ENCODE measurements at regions not wholly inside any gene's neighbourhood (a gene's known extent, or its start where the extent isn't known, plus 50 kb on each side); places are given as distances from the start of the nearest gene placed in this dataset.

DNA sequence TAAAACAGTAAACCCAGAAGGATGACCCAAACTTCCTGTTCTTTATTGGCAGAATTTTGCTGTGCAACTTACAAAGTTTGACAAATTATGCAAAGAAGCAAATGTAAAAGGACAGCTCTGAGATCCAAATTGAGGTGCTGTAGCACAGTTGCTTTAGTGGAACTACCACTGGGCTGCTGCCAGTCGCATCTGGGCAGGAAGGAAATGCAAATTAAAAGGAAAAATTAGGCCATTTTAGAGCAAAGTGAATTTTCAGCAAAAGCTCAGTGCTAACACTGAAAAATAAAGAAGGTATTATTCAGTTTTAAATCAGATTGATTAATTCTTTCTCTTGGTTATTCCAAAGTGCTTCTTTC is 104.5 kb downstream of the ZMAT3 start:
- no peak overlapping the region for H3K4me3 ChIP-seq (ENCODE audit: low read depth, low read length)
- ChIA-PET POLR2A (no interaction called here), CTCF (interaction anchor here (1.0 to 2.4 kb wide), 11 partner anchors 10 to 534 kb away, joined by 3 to 14 read pairs (median 5); no protein-coding TSS in a partner anchor)
- H3K36me3 ChIP-seq (ENCODE audit: control insufficient read depth, insufficient read depth, low read length), result no peaks in the 10 kb centered on the region
- no peak for DNase-seq (ENCODE audit: low read depth)
- no peaks in the 10 kb centered on the region for H3K27me3 ChIP-seq (ENCODE audit: control insufficient read depth, insufficient read depth, low read length)
- TF ChIP-seq CTCF (IDR thresholded peaks at IDR 0.05; ENCODE audit: insufficient read depth, low read depth, low read length), result no peak

DNA sequence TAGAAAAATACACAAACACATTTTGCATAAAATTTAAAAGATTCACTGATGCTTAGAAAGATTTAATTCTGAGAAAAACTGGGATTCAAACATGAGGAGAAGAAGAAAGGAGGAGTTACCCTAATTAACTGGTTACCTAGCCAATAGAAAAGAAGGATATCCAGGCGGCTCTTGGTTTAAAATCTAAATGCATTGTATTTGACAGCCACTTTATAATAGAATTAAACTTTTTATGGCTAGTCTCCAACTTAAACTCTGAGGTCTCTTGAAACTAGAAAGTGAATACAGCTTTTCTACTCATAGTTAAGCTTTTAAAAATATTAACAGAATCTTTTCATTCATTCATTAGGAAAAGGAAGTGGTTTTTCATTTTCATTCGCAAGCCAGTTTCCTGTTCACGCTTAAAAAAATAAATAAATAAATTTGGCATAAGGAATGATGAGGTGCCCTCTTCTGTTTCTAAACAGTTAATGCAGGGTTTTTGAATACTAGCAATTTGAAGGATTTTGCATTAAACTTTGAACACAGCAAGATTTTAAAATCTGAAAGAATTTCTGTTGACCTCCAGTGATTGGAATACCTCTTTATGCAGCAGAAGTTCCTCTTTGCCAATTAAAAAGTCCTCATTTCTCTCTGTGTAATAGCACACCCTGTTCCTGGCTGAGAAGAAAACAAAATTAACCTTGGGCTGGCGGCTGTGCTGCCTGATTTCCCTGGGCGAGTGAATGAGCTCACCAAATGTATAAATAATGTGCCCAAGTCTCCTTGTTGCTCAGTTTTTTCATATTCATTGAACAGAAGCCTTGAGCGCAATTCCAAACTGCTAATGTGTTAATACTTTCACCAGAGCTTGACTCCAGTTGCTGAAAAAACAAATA is 105.1 kb downstream of the ZMAT3 start:
- POLR2A ChIA-PET, result no interaction called here
- CTCF ChIA-PET, result interaction anchor here (0.7 to 2.4 kb wide), 13 partner anchors 9 to 533 kb away, joined by 3 to 14 read pairs (median 4); no protein-coding TSS in a partner anchor
- no peaks in the 10 kb centered on the region for H3K27me3 ChIP-seq (ENCODE audit: control insufficient read depth, insufficient read depth, low read length)
- no peak for DNase-seq (ENCODE audit: low read depth)
- peak; percentile 58 for TF ChIP-seq CTCF (IDR thresholded peaks at IDR 0.05; ENCODE audit: insufficient read depth, low read depth, low read length)
- no peaks in the 10 kb centered on the region for H3K36me3 ChIP-seq (ENCODE audit: control insufficient read depth, insufficient read depth, low read length)
- H3K4me3 ChIP-seq (ENCODE audit: low read depth, low read length), result no peak overlapping the region

DNA sequence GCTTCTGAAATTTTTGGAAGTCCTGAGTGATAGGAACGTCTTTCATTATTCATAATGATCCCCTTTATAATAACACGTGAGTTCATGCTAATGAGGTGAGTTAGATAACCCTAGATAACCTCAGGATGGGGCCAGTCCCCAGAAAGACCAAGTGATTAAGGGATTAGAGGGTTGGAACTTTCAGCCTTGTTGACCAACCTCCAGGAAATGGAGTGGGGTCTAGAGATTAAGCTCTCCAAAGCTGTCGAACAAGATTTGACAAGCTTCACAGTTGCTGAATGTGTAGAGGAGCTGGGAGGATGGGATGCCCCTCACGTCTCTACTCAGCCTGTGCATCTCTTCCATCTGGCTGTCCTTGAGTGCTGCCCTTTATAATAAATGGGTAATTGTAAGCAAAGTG is 107.1 kb downstream of the ZMAT3 start:
- Histone ChIP-seq H3K27me3 (ENCODE audit: control insufficient read depth, insufficient read depth, low read length) (no peaks in the 10 kb centered on the region; the same call in 1 of the 2 replicates), H3K36me3 (ENCODE audit: control insufficient read depth, insufficient read depth, low read length) (no peaks in the 10 kb centered on the region), H3K4me3 (ENCODE audit: low read depth, low read length) (no peak overlapping the region)
- DNase-seq (ENCODE audit: low read depth), result no peak
- POLR2A ChIA-PET, result no interaction called here
- CTCF ChIA-PET, result interaction anchor here (2.6 kb wide), 1 partner anchor 528 kb away, joined by 11 read pairs; no protein-coding TSS in a partner anchor
- no peak for TF ChIP-seq CTCF (IDR thresholded peaks at IDR 0.05; ENCODE audit: insufficient read depth, low read depth, low read length)

GRCh38 chr3:178960918-178961317 is 110.7 kb downstream of the ZMAT3 start:
- no peak overlapping the region for H3K4me3 ChIP-seq (ENCODE audit: low read depth, low read length)
- CTCF ChIA-PET, result interaction anchor here (1.5 kb wide), 1 partner anchor 525 kb away, joined by 6 read pairs; no protein-coding TSS in a partner anchor
- no peaks in the 10 kb centered on the region; the same call in 1 of the 2 replicates for H3K27me3 ChIP-seq (ENCODE audit: control insufficient read depth, insufficient read depth, low read length)
- POLR2A ChIA-PET, result no interaction called here
- TF ChIP-seq CTCF (IDR thresholded peaks at IDR 0.05; ENCODE audit: insufficient read depth, low read depth, low read length), result no peak
- DNase-seq (ENCODE audit: low read depth), result no peak
- no peaks in the 10 kb centered on the region for H3K36me3 ChIP-seq (ENCODE audit: control insufficient read depth, insufficient read depth, low read length)

- no peaks in the 10 kb centered on the region; the same call in 1 of the 2 replicates for H3K27me3 ChIP-seq (ENCODE audit: control insufficient read depth, insufficient read depth, low read length)
- H3K4me3 ChIP-seq (ENCODE audit: low read depth, low read length), result no peak overlapping the region
- POLR2A ChIA-PET, result no interaction called here
- no peak for TF ChIP-seq CTCF (IDR thresholded peaks at IDR 0.05; ENCODE audit: insufficient read depth, low read depth, low read length)
- no peak for DNase-seq (ENCODE audit: low read depth)
- CTCF ChIA-PET, result interaction anchor here (0.6 to 1.5 kb wide), 2 partner anchors 12 to 524 kb away, joined by 4 to 6 read pairs; no protein-coding TSS in a partner anchor
- no peaks in the 10 kb centered on the region for H3K36me3 ChIP-seq (ENCODE audit: control insufficient read depth, insufficient read depth, low read length)
Measured at GRCh38 chr3:178960181-178960580, 111.4 kb downstream of the ZMAT3 start.
